Ovary (tissue), 3 donors: ENCODE measurements at regions not wholly inside any gene's neighbourhood (a gene's known extent, or its start where the extent isn't known, plus 50 kb on each side); places are given as distances from the start of the nearest gene placed in this dataset.

Experiments
- EP300 ChIP-seq: sonication (generic); formaldehyde crosslinking; IDR thresholded peaks from one replicate; pipeline ENCODE4 v1.6.1; 2017; ENCODE audit warnings: antibody characterized with exemption
- POLR2A ChIP-seq: fragments of 450-650 bp; IDR thresholded peaks from one replicate; pipeline ENCODE4 v1.6.1; 2017; ENCODE audit warnings: antibody characterized with exemption, mild to moderate bottlenecking, moderate library complexity
- TF ChIP-seq, protein P1 (sequence below), 3 donors: fragments of 450-650 bp in 2 of 3; fragments of 200-600 bp in 1 of 3; IDR thresholded peaks; one replicate each; pipeline versions ENCODE4 v1.5.1 to v1.8.0; 2016 to 2022; ENCODE audit warnings: antibody characterized with exemption in 3 of 3, mild to moderate bottlenecking in 1 of 3
- donor health status: DM: no; HTN: no; CAD: no.

DNA sequence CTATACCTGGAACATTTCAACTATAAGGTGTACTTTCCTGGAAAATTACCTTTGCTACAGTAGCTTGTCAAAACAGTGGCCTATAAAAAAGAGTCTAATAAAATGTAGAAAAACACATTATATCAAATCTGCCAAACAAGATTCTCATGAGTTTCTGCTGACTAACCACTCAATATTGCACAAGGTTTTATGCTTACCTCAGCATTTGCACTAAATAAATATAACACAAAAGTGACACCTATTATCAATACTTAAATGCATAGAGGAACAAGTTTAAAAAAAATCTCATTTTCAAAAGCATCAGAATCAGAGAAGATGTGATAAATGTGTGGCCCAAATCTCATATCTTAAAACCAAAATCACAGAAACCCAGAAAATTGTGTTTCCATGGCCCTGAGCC is 281.4 kb downstream of the RSL24D1 start:
- TF ChIP-seq, protein P1, sequence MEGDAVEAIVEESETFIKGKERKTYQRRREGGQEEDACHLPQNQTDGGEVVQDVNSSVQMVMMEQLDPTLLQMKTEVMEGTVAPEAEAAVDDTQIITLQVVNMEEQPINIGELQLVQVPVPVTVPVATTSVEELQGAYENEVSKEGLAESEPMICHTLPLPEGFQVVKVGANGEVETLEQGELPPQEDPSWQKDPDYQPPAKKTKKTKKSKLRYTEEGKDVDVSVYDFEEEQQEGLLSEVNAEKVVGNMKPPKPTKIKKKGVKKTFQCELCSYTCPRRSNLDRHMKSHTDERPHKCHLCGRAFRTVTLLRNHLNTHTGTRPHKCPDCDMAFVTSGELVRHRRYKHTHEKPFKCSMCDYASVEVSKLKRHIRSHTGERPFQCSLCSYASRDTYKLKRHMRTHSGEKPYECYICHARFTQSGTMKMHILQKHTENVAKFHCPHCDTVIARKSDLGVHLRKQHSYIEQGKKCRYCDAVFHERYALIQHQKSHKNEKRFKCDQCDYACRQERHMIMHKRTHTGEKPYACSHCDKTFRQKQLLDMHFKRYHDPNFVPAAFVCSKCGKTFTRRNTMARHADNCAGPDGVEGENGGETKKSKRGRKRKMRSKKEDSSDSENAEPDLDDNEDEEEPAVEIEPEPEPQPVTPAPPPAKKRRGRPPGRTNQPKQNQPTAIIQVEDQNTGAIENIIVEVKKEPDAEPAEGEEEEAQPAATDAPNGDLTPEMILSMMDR (IDR thresholded peaks at IDR 0.05) = no peak
- TF ChIP-seq POLR2A (no peak), EP300 (no peak)
